T-helper 2 cell treated with Interferon-gamma antibody and Interleukin-4, amounts not matched to agents 5 μg/mL and 100 μg/mL, for 36 hours (primary cell): ENCODE measurements at regions not wholly inside any gene's neighbourhood (a gene's known extent, or its start where the extent isn't known, plus 50 kb on each side); places are given as distances from the start of the nearest gene placed in this dataset.

Experiments used
- DNase-seq: peaks from one replicate; pipeline ENCODE4 v3.0.0; 2021; ENCODE audit warnings: low spot score
- H3K27ac Mint-ChIP-seq: one replicate; pipeline ENCODE4 v1.8.0; 2021; ENCODE audit warnings: mild to moderate bottlenecking, mixed read lengths
- H3K27me3 Mint-ChIP-seq: one replicate; pipeline ENCODE4 v1.8.0; 2021; ENCODE audit warnings: low read depth, mixed read lengths
- H3K36me3 Mint-ChIP-seq: one replicate; pipeline ENCODE4 v1.8.0; 2021; ENCODE audit warnings: low read depth, mixed read lengths
- H3K4me1 Mint-ChIP-seq: one replicate; pipeline ENCODE4 v1.8.0; 2021; ENCODE audit warnings: low read depth, mixed read lengths
- H3K4me3 Mint-ChIP-seq: one replicate; pipeline ENCODE4 v1.8.0; 2022; ENCODE audit warnings: mild to moderate bottlenecking, moderate library complexity, mixed read lengths
- H3K9me3 Mint-ChIP-seq: one replicate; pipeline ENCODE4 v1.8.0; 2021; ENCODE audit warnings: mixed read lengths

- DNase-seq = no peak
- Mint-ChIP-seq H3K36me3 (no peaks in the 10 kb centered on the region), H3K27me3 (peaks cover 11% of the 10 kb centered on the region), H3K4me1 (no peaks in the 10 kb centered on the region), H3K27ac (no peak overlapping the region), H3K4me3 (no peak overlapping the region), H3K9me3 (no peaks in the 10 kb centered on the region)
These were observed 123.3 kb upstream of the MVB12B start for GRCh38 chr9:126203313-126203712.

DNA sequence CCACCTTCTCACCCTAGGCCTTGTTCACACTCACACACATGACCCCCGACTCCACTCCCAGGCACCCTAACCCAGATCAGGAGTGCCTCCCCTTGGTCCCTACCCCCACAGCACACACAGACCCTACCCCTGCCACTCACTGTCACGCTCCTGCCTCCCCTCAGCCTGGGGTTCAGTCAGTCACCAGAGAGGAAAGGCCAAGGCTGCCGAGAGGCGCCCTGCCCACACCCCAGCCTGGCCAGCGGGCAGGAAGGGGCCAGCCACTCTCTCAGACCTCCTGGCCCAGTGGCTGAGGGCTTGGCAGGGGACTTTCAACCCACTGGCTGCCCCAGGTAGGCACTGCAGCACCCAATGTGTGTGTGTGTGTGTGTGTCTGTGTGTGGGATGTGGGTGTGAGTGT, 122.4 kb upstream of the MVB12B start:
- no peak for DNase-seq
- no peak overlapping the region for H3K4me3 Mint-ChIP-seq
- H3K36me3 Mint-ChIP-seq = no peaks in the 10 kb centered on the region
- no peaks in the 10 kb centered on the region for H3K4me1 Mint-ChIP-seq
- no peak overlapping the region for H3K27ac Mint-ChIP-seq
- H3K27me3 Mint-ChIP-seq = peaks cover 9% of the 10 kb centered on the region
- H3K9me3 Mint-ChIP-seq = no peaks in the 10 kb centered on the region

- H3K4me1 Mint-ChIP-seq = no peaks in the 10 kb centered on the region
- DNase-seq = no peak
- no peak overlapping the region for H3K4me3 Mint-ChIP-seq
- no peak overlapping the region for H3K27ac Mint-ChIP-seq
- H3K9me3 Mint-ChIP-seq = no peaks in the 10 kb centered on the region
- H3K36me3 Mint-ChIP-seq = no peaks in the 10 kb centered on the region
- H3K27me3 Mint-ChIP-seq = peaks cover 9% of the 10 kb centered on the region
These were observed 121.9 kb upstream of the MVB12B start for GRCh38 chr9:126204708-126205225.

DNA sequence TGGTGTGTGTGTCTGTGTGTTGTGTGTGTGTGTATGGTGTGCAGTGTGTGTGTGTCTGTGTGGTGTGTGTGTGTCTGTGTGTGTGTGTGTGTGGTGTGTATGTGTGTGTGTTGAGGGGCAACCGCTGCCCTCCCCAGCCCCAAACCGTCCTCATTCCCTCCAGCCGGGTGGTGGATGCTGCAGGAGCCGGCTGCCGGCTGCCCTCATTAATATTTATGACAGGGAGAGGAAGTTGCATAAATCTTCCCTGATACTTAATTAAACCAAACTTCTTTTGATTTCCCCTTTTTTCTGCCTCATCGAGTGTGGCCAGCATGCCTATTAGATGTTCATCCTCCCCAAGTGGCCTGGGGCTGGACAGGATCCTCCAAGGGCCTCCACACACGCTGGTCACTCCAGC, 121.4 kb upstream of the MVB12B start:
- Mint-ChIP-seq H3K27ac (no peak overlapping the region), H3K36me3 (no peaks in the 10 kb centered on the region), H3K27me3 (peaks cover 6% of the 10 kb centered on the region), H3K4me1 (no peaks in the 10 kb centered on the region), H3K4me3 (no peak overlapping the region), H3K9me3 (no peaks in the 10 kb centered on the region)
- DNase-seq = no peak

GRCh38 chr9:126205845-126206498, 120.7 kb upstream of the MVB12B start:
- Mint-ChIP-seq H3K27me3 (peaks cover 2% of the 10 kb centered on the region), H3K4me1 (no peaks in the 10 kb centered on the region), H3K36me3 (no peaks in the 10 kb centered on the region), H3K27ac (no peak overlapping the region), H3K4me3 (no peak overlapping the region), H3K9me3 (no peaks in the 10 kb centered on the region)
- no peak for DNase-seq

DNA sequence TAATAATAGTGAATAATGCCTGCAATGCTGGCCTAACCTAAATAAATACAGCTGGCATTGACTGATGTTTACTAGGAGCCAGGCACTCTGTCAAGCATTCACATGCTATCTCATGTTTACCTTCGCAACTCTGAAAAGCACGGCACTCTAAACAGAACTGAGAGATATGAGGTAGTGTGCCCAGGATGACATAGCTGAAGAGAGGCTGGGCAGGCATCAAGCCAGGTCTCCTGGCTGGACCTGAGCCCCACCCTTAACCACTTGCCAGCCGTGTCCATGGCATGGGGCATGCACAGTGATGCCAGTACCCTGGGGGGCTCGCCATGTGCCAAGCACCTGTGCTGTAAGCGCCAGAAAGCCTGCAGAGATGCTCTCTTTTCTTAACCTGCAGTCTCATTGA, 119.4 kb upstream of the MVB12B start:
- no peaks in the 10 kb centered on the region for H3K9me3 Mint-ChIP-seq
- no peak overlapping the region for H3K27ac Mint-ChIP-seq
- no peaks in the 10 kb centered on the region for H3K4me1 Mint-ChIP-seq
- DNase-seq = no peak
- H3K36me3 Mint-ChIP-seq = no peaks in the 10 kb centered on the region
- no peak overlapping the region for H3K4me3 Mint-ChIP-seq
- H3K27me3 Mint-ChIP-seq = peaks cover 2% of the 10 kb centered on the region

GRCh38 chr9:126208216-126208758, 118.3 kb upstream of the MVB12B start:
- no peaks in the 10 kb centered on the region for H3K9me3 Mint-ChIP-seq
- DNase-seq = no peak
- peaks cover 2% of the 10 kb centered on the region for H3K27me3 Mint-ChIP-seq
- no peak overlapping the region for H3K4me3 Mint-ChIP-seq
- no peaks in the 10 kb centered on the region for H3K4me1 Mint-ChIP-seq
- no peak overlapping the region for H3K27ac Mint-ChIP-seq
- H3K36me3 Mint-ChIP-seq = no peaks in the 10 kb centered on the region

GRCh38 chr9:126211441-126212074, 115.1 kb upstream of the MVB12B start:
- Mint-ChIP-seq H3K27me3 (peaks cover 12% of the 10 kb centered on the region), H3K27ac (no peak overlapping the region), H3K4me1 (no peaks in the 10 kb centered on the region), H3K9me3 (peaks cover 7% of the 10 kb centered on the region), H3K4me3 (no peak overlapping the region), H3K36me3 (no peaks in the 10 kb centered on the region)
- no peak for DNase-seq

GRCh38 chr9:126215486-126215885, 111.1 kb upstream of the MVB12B start:
- no peaks in the 10 kb centered on the region for H3K4me1 Mint-ChIP-seq
- no peaks in the 10 kb centered on the region for H3K36me3 Mint-ChIP-seq
- H3K4me3 Mint-ChIP-seq = no peak overlapping the region
- no peak for DNase-seq
- peaks cover 26% of the 10 kb centered on the region for H3K27me3 Mint-ChIP-seq
- no peak overlapping the region for H3K27ac Mint-ChIP-seq
- H3K9me3 Mint-ChIP-seq = peaks cover 7% of the 10 kb centered on the region

GRCh38 chr9:126216826-126217225, 109.8 kb upstream of the MVB12B start:
- Mint-ChIP-seq H3K4me3 (no peak overlapping the region), H3K27ac (no peak overlapping the region), H3K27me3 (peaks cover 38% of the 10 kb centered on the region), H3K9me3 (peaks cover 7% of the 10 kb centered on the region), H3K36me3 (no peaks in the 10 kb centered on the region), H3K4me1 (no peaks in the 10 kb centered on the region)
- DNase-seq = no peak

GRCh38 chr9:126217250-126217653, 109.4 kb upstream of the MVB12B start:
- H3K4me1 Mint-ChIP-seq = no peaks in the 10 kb centered on the region
- H3K4me3 Mint-ChIP-seq = no peak overlapping the region
- H3K9me3 Mint-ChIP-seq = peaks cover 7% of the 10 kb centered on the region
- peaks cover 43% of the 10 kb centered on the region for H3K27me3 Mint-ChIP-seq
- no peaks in the 10 kb centered on the region for H3K36me3 Mint-ChIP-seq
- DNase-seq = no peak
- H3K27ac Mint-ChIP-seq = no peak overlapping the region

- no peaks in the 10 kb centered on the region for H3K4me1 Mint-ChIP-seq
- peaks cover 45% of the 10 kb centered on the region for H3K27me3 Mint-ChIP-seq
- peaks cover 7% of the 10 kb centered on the region for H3K9me3 Mint-ChIP-seq
- no peaks in the 10 kb centered on the region for H3K36me3 Mint-ChIP-seq
- no peak overlapping the region for H3K27ac Mint-ChIP-seq
- no peak for DNase-seq
- H3K4me3 Mint-ChIP-seq = no peak overlapping the region
These were observed 108.8 kb upstream of the MVB12B start for GRCh38 chr9:126217797-126218196.

GRCh38 chr9:126218359-126219125, 108.1 kb upstream of the MVB12B start:
- H3K27me3 Mint-ChIP-seq = peaks cover 50% of the 10 kb centered on the region
- no peak for DNase-seq
- H3K4me1 Mint-ChIP-seq = no peaks in the 10 kb centered on the region
- H3K36me3 Mint-ChIP-seq = no peaks in the 10 kb centered on the region
- H3K27ac Mint-ChIP-seq = no peak overlapping the region
- no peak overlapping the region for H3K4me3 Mint-ChIP-seq
- peaks cover 7% of the 10 kb centered on the region for H3K9me3 Mint-ChIP-seq

DNA sequence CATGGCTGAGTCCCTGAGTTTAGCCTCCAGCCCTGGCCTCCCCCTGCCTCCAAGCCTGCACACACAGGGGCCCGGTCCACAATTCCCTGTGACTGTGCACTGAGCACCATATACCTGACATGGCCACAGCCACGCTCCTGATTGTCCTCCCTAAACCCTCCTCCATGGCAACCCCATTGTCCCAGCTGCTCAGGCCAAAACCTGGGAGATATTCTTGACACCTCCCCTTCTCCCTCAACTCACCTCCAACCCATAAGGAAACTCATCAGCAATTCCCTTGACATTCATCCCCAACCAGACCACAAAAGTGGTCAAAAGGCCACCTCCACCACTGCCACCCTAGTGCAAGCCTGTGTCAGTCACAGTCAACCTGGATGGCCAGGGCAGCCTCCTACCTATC, 107.5 kb upstream of the MVB12B start:
- no peak overlapping the region for H3K27ac Mint-ChIP-seq
- H3K4me1 Mint-ChIP-seq = no peaks in the 10 kb centered on the region
- peaks cover 6% of the 10 kb centered on the region for H3K9me3 Mint-ChIP-seq
- peaks cover 56% of the 10 kb centered on the region for H3K27me3 Mint-ChIP-seq
- no peak for DNase-seq
- H3K4me3 Mint-ChIP-seq = no peak overlapping the region
- H3K36me3 Mint-ChIP-seq = no peaks in the 10 kb centered on the region
